ENCODE measurements at regions not wholly inside any gene's neighbourhood (a gene's known extent, or its start where the extent isn't known, plus 50 kb on each side); places are given as distances from the start of the nearest gene placed in this dataset.
A peak's percentile ranks its signal among the peaks of the same experiment; 100 is the strongest.

- no peak for TF ChIP-seq KDM1A (IDR thresholded peaks at IDR 0.05; ENCODE audit: borderline replicate concordance)
- no peak for TF ChIP-seq YBX1 (IDR thresholded peaks at IDR 0.05)
- no peak for TF ChIP-seq POLR2AphosphoS5 (IDR thresholded peaks at IDR 0.05; ENCODE audit: low read length)
- peak; percentile 81 for TF ChIP-seq MTA2 (IDR thresholded peaks at IDR 0.05; ENCODE audit: low read depth)
- TF ChIP-seq JUNB (IDR thresholded peaks at IDR 0.05), result peak; percentile 77
- TF ChIP-seq ATF2 (IDR thresholded peaks at IDR 0.05; ENCODE audit: low read length), result peak; percentile 81
- TF ChIP-seq ESRRA (IDR thresholded peaks at IDR 0.05; ENCODE audit: low read length), result no peak
- TF ChIP-seq CBFB (IDR thresholded peaks at IDR 0.05; ENCODE audit: low read depth), result no peak
- TF ChIP-seq EED (IDR thresholded peaks at IDR 0.05; ENCODE audit: low read depth), result peak; percentile 93
- no peak for TF ChIP-seq JUND (IDR thresholded peaks at IDR 0.05; ENCODE audit: low read depth, low read length)
- no peak for TF ChIP-seq LARP7 (IDR thresholded peaks at IDR 0.05)
- no peak for TF ChIP-seq CEBPZ (IDR thresholded peaks at IDR 0.05; ENCODE audit: low read depth, low read length)
- no peak for TF ChIP-seq TCF7 (IDR thresholded peaks at IDR 0.05; ENCODE audit: borderline replicate concordance)
- TF ChIP-seq SPI1 (IDR thresholded peaks at IDR 0.05; ENCODE audit: borderline replicate concordance, insufficient read depth, low read depth, low read length), result peak; percentile 83
- TF ChIP-seq BMI1 (IDR thresholded peaks at IDR 0.05; ENCODE audit: borderline replicate concordance), result no peak
- TF ChIP-seq SUZ12 (IDR thresholded peaks at IDR 0.05; ENCODE audit: unreplicated experiment), result no peak
- no peak for TF ChIP-seq HDAC2 (IDR thresholded peaks at IDR 0.05)
- peak; percentile 86 for TF ChIP-seq ATF7 (IDR thresholded peaks at IDR 0.05; ENCODE audit: low read depth)
- TF ChIP-seq DPF2 (IDR thresholded peaks at IDR 0.05), result peak; percentile 79
- no peak for TF ChIP-seq ZBTB4 (CRISPR knock-in tag; IDR thresholded peaks at IDR 0.05)
- no peak for TF ChIP-seq FOS (IDR thresholded peaks at IDR 0.05; ENCODE audit: borderline replicate concordance, extremely low read depth, insufficient read length)
- TF ChIP-seq PAX5 (IDR thresholded peaks at IDR 0.05; ENCODE audit: borderline replicate concordance, low read depth, low read length), result no peak
- no peak for TF ChIP-seq SRF (IDR thresholded peaks at IDR 0.05; ENCODE audit: low read depth in 2 of 2, low read length in 2 of 2)
- peak; percentile 91 for TF ChIP-seq IKZF1 (conservative IDR thresholded peaks at IDR 0.05)
- TF ChIP-seq FOXM1 (IDR thresholded peaks at IDR 0.05; ENCODE audit: low read depth, low read length), result peak; percentile 51; the same call in 1 of the 2 replicates
Observed at GRCh38 chr10:62992145-62992721, 140.9 kb upstream of the NRBF2 start (continued).
